ENCODE measurements at regions not wholly inside any gene's neighbourhood (a gene's known extent, or its start where the extent isn't known, plus 50 kb on each side); places are given as distances from the start of the nearest gene placed in this dataset.

DNA sequence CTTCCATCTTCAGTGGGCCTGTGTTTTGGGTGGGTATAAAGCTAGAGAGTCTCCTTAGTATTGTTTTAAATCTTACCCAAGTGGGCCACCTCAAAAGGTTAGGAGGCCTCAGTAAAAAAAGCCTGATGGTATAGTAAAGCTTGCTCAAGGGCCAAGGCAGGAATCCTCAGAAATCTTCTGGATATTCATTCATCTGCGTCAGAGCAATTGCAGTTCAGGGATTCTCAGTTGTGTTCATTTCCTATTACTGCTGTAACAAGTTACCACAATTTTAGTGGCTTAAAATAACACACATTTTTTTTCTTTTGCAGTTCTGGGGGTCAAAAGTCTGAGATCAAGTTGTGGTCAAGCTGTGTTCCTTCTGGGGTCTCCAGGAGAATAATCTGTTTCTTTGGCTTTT is 985.5 kb downstream of the TLE4 start:
- Histone ChIP-seq H4K20me1 (ENCODE audit: low read depth, low read length) (no peaks in the 10 kb centered on the region), H2AFZ (ENCODE audit: low read depth, low read length, severe bottlenecking) (no peak overlapping the region), H3K4me3 (ENCODE audit: insufficient read depth, low read length, poor library complexity, severe bottlenecking) (no peak overlapping the region), H3K9ac (ENCODE audit: low read length) (no peak overlapping the region), H3K9me3 (ENCODE audit: insufficient read depth, low read length) (no peaks in the 10 kb centered on the region), H3K27me3 (ENCODE audit: low read length) (no peaks in the 10 kb centered on the region), H3K36me3 (ENCODE audit: low read length) (no peaks in the 10 kb centered on the region), H3K4me2 (ENCODE audit: low read depth, low read length, poor library complexity, severe bottlenecking) (no peak overlapping the region), H3K27ac (ENCODE audit: low read depth, low read length) (no peak overlapping the region), H3K9me2 (replicated peaks; ENCODE audit: insufficient read depth, low read length) (no peaks in the 10 kb centered on the region), H3K79me2 (ENCODE audit: insufficient read depth, low read length) (no peaks in the 10 kb centered on the region), H3F3A (ENCODE audit: insufficient read depth) (no peaks in the 10 kb centered on the region)
- no peak for TF ChIP-seq CTCF (IDR thresholded peaks at IDR 0.05; ENCODE audit: insufficient read depth, low read length, poor library complexity, severe bottlenecking)
- no peak for TF ChIP-seq EZH2phosphoT487 (conservative IDR thresholded peaks at IDR 0.05; ENCODE audit: low read length)

- Histone ChIP-seq H3K27ac (ENCODE audit: low read depth, low read length) (no peak overlapping the region), H3K79me2 (ENCODE audit: insufficient read depth, low read length) (no peaks in the 10 kb centered on the region), H3K9me3 (ENCODE audit: insufficient read depth, low read length) (no peaks in the 10 kb centered on the region), H3K27me3 (ENCODE audit: low read length) (no peaks in the 10 kb centered on the region), H3K36me3 (ENCODE audit: low read length) (no peaks in the 10 kb centered on the region), H3K4me2 (ENCODE audit: low read depth, low read length, poor library complexity, severe bottlenecking) (no peak overlapping the region), H2AFZ (ENCODE audit: low read depth, low read length, severe bottlenecking) (no peak overlapping the region), H3K9ac (ENCODE audit: low read length) (no peak overlapping the region), H3F3A (ENCODE audit: insufficient read depth) (no peaks in the 10 kb centered on the region), H4K20me1 (ENCODE audit: low read depth, low read length) (no peaks in the 10 kb centered on the region), H3K4me3 (ENCODE audit: insufficient read depth, low read length, poor library complexity, severe bottlenecking) (no peak overlapping the region), H3K9me2 (replicated peaks; ENCODE audit: insufficient read depth, low read length) (no peaks in the 10 kb centered on the region)
- TF ChIP-seq EZH2phosphoT487 (conservative IDR thresholded peaks at IDR 0.05; ENCODE audit: low read length): no peak
- TF ChIP-seq CTCF (IDR thresholded peaks at IDR 0.05; ENCODE audit: insufficient read depth, low read length, poor library complexity, severe bottlenecking): no peak
Measured at GRCh38 chr9:80556631-80557030, 984.9 kb downstream of the TLE4 start.

GRCh38 chr9:80555782-80556325 is 984.1 kb downstream of the TLE4 start:
- H2AFZ ChIP-seq (ENCODE audit: low read depth, low read length, severe bottlenecking): no peak overlapping the region
- H3K9me3 ChIP-seq (ENCODE audit: insufficient read depth, low read length): no peaks in the 10 kb centered on the region
- TF ChIP-seq CTCF (IDR thresholded peaks at IDR 0.05; ENCODE audit: insufficient read depth, low read length, poor library complexity, severe bottlenecking) (no peak), EZH2phosphoT487 (conservative IDR thresholded peaks at IDR 0.05; ENCODE audit: low read length) (no peak)
- H3K9me2 ChIP-seq (replicated peaks; ENCODE audit: insufficient read depth, low read length): no peaks in the 10 kb centered on the region
- H3K4me2 ChIP-seq (ENCODE audit: low read depth, low read length, poor library complexity, severe bottlenecking): no peak overlapping the region
- H3K79me2 ChIP-seq (ENCODE audit: insufficient read depth, low read length): no peaks in the 10 kb centered on the region
- no peak overlapping the region for H3K9ac ChIP-seq (ENCODE audit: low read length)
- no peak overlapping the region for H3K27ac ChIP-seq (ENCODE audit: low read depth, low read length)
- H4K20me1 ChIP-seq (ENCODE audit: low read depth, low read length): no peaks in the 10 kb centered on the region
- no peaks in the 10 kb centered on the region for H3F3A ChIP-seq (ENCODE audit: insufficient read depth)
- H3K36me3 ChIP-seq (ENCODE audit: low read length): no peaks in the 10 kb centered on the region
- no peaks in the 10 kb centered on the region for H3K27me3 ChIP-seq (ENCODE audit: low read length)
- no peak overlapping the region for H3K4me3 ChIP-seq (ENCODE audit: insufficient read depth, low read length, poor library complexity, severe bottlenecking)
